IMR-90 (cell line): ENCODE measurements at regions not wholly inside any gene's neighbourhood (a gene's known extent, or its start where the extent isn't known, plus 50 kb on each side); places are given as distances from the start of the nearest gene placed in this dataset.
A peak's percentile ranks its signal among the peaks of the same experiment; 100 is the strongest.

Source experiments
- ATAC-seq: fragments of 200-7000 bp; cut with Tn5 transposase; 2 replicates; pipeline ENCODE4 v1.9.1; 2020; ENCODE audit warnings: low read depth, mild to moderate bottlenecking, moderate library complexity
- BruUV-seq: library from RNA; stranded (reverse); fragments of 400-500 nt; replicated peaks from 2 replicates; lab custom pipeline; 2021; lab: Mats Ljungman, UMichigan
- CTCF ChIA-PET: fragments of 300-600 bp; formaldehyde crosslinking; extraction: SDS; loops from one replicate; lab custom pipeline; 2021; ENCODE audit warnings: antibody characterized with exemption; lab: Yijun Ruan, JAX
- POLR2A ChIA-PET: fragments of 300-600 bp; sonication (Branson Sonifier 250); formaldehyde crosslinking; loops from one replicate; lab custom pipeline; 2022; ENCODE audit warnings: antibody characterized with exemption; ENCODE audit not compliant: unreplicated experiment; lab: Charles Lee
- DNase-seq: peaks from one replicate; pipeline ENCODE4 v3.0.0; 2013
- H2AFZ ChIP-seq: replicated peaks from 2 replicates; pipeline ENCODE3; 2013; ENCODE audit warnings: low read length, mild to moderate bottlenecking; ENCODE audit not compliant: poor library complexity
- H2AK5ac ChIP-seq: 2 replicates; pipeline ENCODE4 v1.6.1; 2013; ENCODE audit warnings: low read depth, low read length, inconsistent platforms
- H2AK9ac ChIP-seq: replicated peaks from 2 replicates; pipeline ENCODE3; 2013; ENCODE audit warnings: mild to moderate bottlenecking, low read depth, low read length, moderate library complexity; ENCODE audit not compliant: poor library complexity
- H2BK120ac ChIP-seq: 2 replicates; pipeline ENCODE4 v1.6.1; 2013; ENCODE audit warnings: low read depth, low read length, inconsistent platforms
- H2BK15ac ChIP-seq: 3 replicates; pipeline ENCODE4 v1.6.1; 2013; ENCODE audit warnings: low read depth, low read length, inconsistent platforms
- H2BK20ac ChIP-seq: 2 replicates; pipeline ENCODE4 v1.6.1; 2013; ENCODE audit warnings: low read depth, mild to moderate bottlenecking, inconsistent platforms, low read length, moderate library complexity
- H2BK5ac ChIP-seq: 2 replicates; pipeline ENCODE4 v1.6.1; 2013; ENCODE audit warnings: mild to moderate bottlenecking, low read depth, low read length, inconsistent platforms; ENCODE audit not compliant: poor library complexity, severe bottlenecking
- H3K14ac ChIP-seq: replicated peaks from 2 replicates; pipeline ENCODE4 v1.6.1; 2013; ENCODE audit warnings: low read depth, low read length, inconsistent platforms
- H3K18ac ChIP-seq: 2 replicates; pipeline ENCODE4 v1.6.1; 2013; ENCODE audit warnings: low read depth, low read length, control low read depth
- H3K23ac ChIP-seq: 2 replicates; pipeline ENCODE4 v1.6.1; 2013; ENCODE audit warnings: low read depth, low read length, inconsistent platforms
- H3K27ac ChIP-seq: 2 replicates; pipeline ENCODE4 v1.5.1; 2013; ENCODE audit warnings: mild to moderate bottlenecking, control low read depth, low read length; ENCODE audit not compliant: insufficient read depth
- H3K27me3 ChIP-seq: 2 replicates; pipeline ENCODE4 v1.6.1; 2013; ENCODE audit warnings: low read length; ENCODE audit not compliant: control insufficient read depth, insufficient read depth
- H3K36me3 ChIP-seq: 2 replicates; pipeline ENCODE4 v1.6.1; 2013; ENCODE audit warnings: low read length, mixed read lengths; ENCODE audit not compliant: control insufficient read depth, insufficient read depth
- H3K4ac ChIP-seq: 2 replicates; pipeline ENCODE4 v1.6.1; 2013; ENCODE audit warnings: low read depth, low read length, inconsistent platforms
- H3K4me1 ChIP-seq: 2 replicates; pipeline ENCODE4 v1.6.1; 2013; ENCODE audit warnings: low read length, mixed read lengths; ENCODE audit not compliant: control insufficient read depth, insufficient read depth
- H3K4me2 ChIP-seq: 2 replicates; pipeline ENCODE4 v1.6.1; 2013; ENCODE audit warnings: low read depth, mild to moderate bottlenecking, control low read depth, low read length, moderate library complexity
- H3K4me3 ChIP-seq: 2 replicates; pipeline ENCODE4 v1.5.1; 2013; ENCODE audit warnings: low read depth, mild to moderate bottlenecking, control low read depth, low read length, moderate library complexity; ENCODE audit not compliant: insufficient read depth
- H3K56ac ChIP-seq: 2 replicates; pipeline ENCODE4 v1.6.1; 2013; ENCODE audit warnings: low read length, inconsistent platforms; ENCODE audit not compliant: insufficient read depth; ENCODE audit errors: extremely low read depth
- H3K79me1 ChIP-seq, 2 experiments: 2 replicates each; pipeline ENCODE4 v1.6.1; 2013; ENCODE audit warnings: low read length in 2 of 2, inconsistent platforms in 1 of 2, low read depth in 1 of 2
- H3K9ac ChIP-seq: 2 replicates; pipeline ENCODE4 v1.6.1; 2013; ENCODE audit warnings: low read depth, low read length, control low read depth
- H3K9me1 ChIP-seq: 2 replicates; pipeline ENCODE4 v1.6.1; 2013; ENCODE audit warnings: low read length, inconsistent platforms; ENCODE audit not compliant: insufficient read depth
- H3K9me3 ChIP-seq: 2 replicates; pipeline ENCODE4 v1.6.1; 2013; ENCODE audit warnings: low read length; ENCODE audit not compliant: control insufficient read depth, insufficient read depth
- H4K20me1 ChIP-seq: 2 replicates; pipeline ENCODE4 v1.6.1; 2013; ENCODE audit warnings: low read length, inconsistent platforms; ENCODE audit not compliant: insufficient read depth
- H4K5ac ChIP-seq: 2 replicates; pipeline ENCODE4 v1.6.1; 2013; ENCODE audit warnings: mild to moderate bottlenecking, low read depth, low read length, control low read depth
- H4K8ac ChIP-seq, 2 experiments: 2 replicates each; pipeline ENCODE4 v1.6.1; 2013; ENCODE audit warnings: low read depth in 2 of 2, low read length in 2 of 2, control low read depth in 1 of 2, inconsistent platforms in 1 of 2
- H4K91ac ChIP-seq: 2 replicates; pipeline ENCODE4 v1.6.1; 2013; ENCODE audit warnings: low read depth, low read length, inconsistent platforms; ENCODE audit not compliant: insufficient read depth
- BHLHE40 ChIP-seq: fragments of 150-350 bp; IDR thresholded peaks from 2 replicates; pipeline ENCODE4 v1.6.1; 2016; ENCODE audit warnings: mild to moderate bottlenecking, low read depth, low read length
- CEBPB ChIP-seq: IDR thresholded peaks from 2 replicates; pipeline ENCODE4 v1.6.1; 2012; ENCODE audit warnings: low read depth, low read length, improper control_type of control experiment
- CHD1 ChIP-seq: IDR thresholded peaks from 2 replicates; pipeline ENCODE4 v1.6.1; 2012; ENCODE audit warnings: low read depth, low read length, improper control_type of control experiment
- FOS ChIP-seq: fragments of 150-350 bp; IDR thresholded peaks from 2 replicates; pipeline ENCODE4 v1.6.1; 2016; ENCODE audit warnings: low read depth, low read length
- MAFK ChIP-seq: IDR thresholded peaks from 2 replicates; pipeline ENCODE4 v1.6.1; 2012; ENCODE audit warnings: low read depth, low read length, improper control_type of control experiment
- MAZ ChIP-seq: IDR thresholded peaks from 2 replicates; pipeline ENCODE4 v1.6.1; 2012; ENCODE audit warnings: low read depth, mild to moderate bottlenecking, low read length, improper control_type of control experiment, moderate library complexity, borderline replicate concordance
- MXI1 ChIP-seq: IDR thresholded peaks from 2 replicates; pipeline ENCODE4 v1.6.1; 2012; ENCODE audit warnings: low read depth, mild to moderate bottlenecking, low read length, moderate library complexity, borderline replicate concordance
- NFE2L2 ChIP-seq: fragments of 150-350 bp; IDR thresholded peaks from 2 replicates; pipeline ENCODE4 v1.6.1; 2016; ENCODE audit warnings: low read depth, mild to moderate bottlenecking, low read length
- POLR2A ChIP-seq: IDR thresholded peaks from 2 replicates; pipeline ENCODE4 v1.6.1; 2012; ENCODE audit warnings: mild to moderate bottlenecking, low read depth, low read length
- RCOR1 ChIP-seq: IDR thresholded peaks from 2 replicates; pipeline ENCODE4 v1.6.1; 2012; ENCODE audit warnings: mild to moderate bottlenecking, low read length, improper control_type of control experiment; ENCODE audit not compliant: insufficient replicate concordance
- RFX5 ChIP-seq: IDR thresholded peaks from 2 replicates; pipeline ENCODE4 v1.8.0; 2012; ENCODE audit warnings: low read depth, mild to moderate bottlenecking, low read length, moderate library complexity
- SMC3 ChIP-seq: fragments of 150-350 bp; IDR thresholded peaks from 2 replicates; pipeline ENCODE4 v1.6.1; 2016; ENCODE audit warnings: low read depth, mild to moderate bottlenecking, antibody characterized with exemption, low read length, moderate library complexity
- dilution Hi-C: fragments of 300-500 bp; cut with HindIII; formaldehyde crosslinking; loops from one replicate; pipeline ENCODE4 v1.14.3; 2018; ENCODE audit warnings: low sequenced_read_pairs; ENCODE audit not compliant: unreplicated experiment
- in situ Hi-C: fragments of 300-500 bp; cut with MboI; formaldehyde crosslinking; loops from 3 replicates; pipeline ENCODE4 v1.14.3; 2019; ENCODE audit warnings: low sequenced_read_pairs, inconsistent platforms, mixed read lengths
- intact Hi-C: fragments of 100-400 bp; cut with micrococcal nuclease; formaldehyde crosslinking; loops from 2 replicates; pipeline ENCODE4 v1.10.0; 2022
- TF ChIP-seq, protein P1 (sequence below): fragments of 150-350 bp; IDR thresholded peaks from 2 replicates; pipeline ENCODE4 v1.6.1; 2017; ENCODE audit warnings: mild to moderate bottlenecking, antibody characterized with exemption, low read length, low read depth
- TF ChIP-seq, protein P2 (sequence below): conservative IDR thresholded peaks from 2 replicates; pipeline ENCODE4 v1.5.1; 2012; ENCODE audit warnings: mild to moderate bottlenecking, low read depth, low read length, improper control_type of control experiment

DNA sequence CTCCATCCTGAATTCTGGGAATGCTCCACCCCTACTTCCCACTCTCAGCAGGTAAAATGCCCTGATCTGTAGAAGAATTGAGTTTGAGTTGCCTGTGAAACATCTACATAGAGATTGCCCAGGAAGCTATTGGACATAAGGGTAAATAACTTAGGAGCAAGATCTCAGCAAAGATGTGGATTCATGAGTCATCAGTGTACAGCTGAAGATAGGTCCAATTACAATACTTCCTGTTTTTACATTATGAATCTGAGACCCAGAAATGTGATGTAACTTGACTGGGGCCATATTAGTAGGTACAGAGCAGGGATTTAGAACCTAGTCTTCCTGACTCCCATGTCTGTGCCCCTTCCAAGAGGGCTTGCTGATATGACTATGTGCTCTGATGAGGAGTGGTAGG, 79.4 kb upstream of the FNDC3A start:
- Histone ChIP-seq H3K9me3 (no peaks in the 10 kb centered on the region), H2BK120ac (no peak overlapping the region), H3K18ac (no peak overlapping the region), H3K4ac (no peak overlapping the region), H3K9ac (no peak overlapping the region), H2BK15ac (no peak overlapping the region), H3K4me3 (no peak overlapping the region), H3K4me2 (no peak overlapping the region), H3K23ac (no peak overlapping the region), H3K56ac (no peak overlapping the region), H4K91ac (no peak overlapping the region), H3K9me1 (no peaks in the 10 kb centered on the region), H3K27ac (no peak overlapping the region), H3K27me3 (no peaks in the 10 kb centered on the region), H3K36me3 (no peaks in the 10 kb centered on the region), H3K14ac (no peak overlapping the region), H2AK5ac (no peak overlapping the region), H2BK5ac (no peak overlapping the region), H4K8ac (no peak overlapping the region), H2AK9ac (peak overlapping the region; percentile 73), H3K4me1 (peaks cover 3% of the 10 kb centered on the region; the same call in 1 of the 2 replicates), H4K20me1 (no peaks in the 10 kb centered on the region), H2BK20ac (no peak overlapping the region), H2AFZ (no peak overlapping the region), H3K79me1 (no peaks in the 10 kb centered on the region), H4K5ac (no peak overlapping the region)
- in situ Hi-C loops: no loop called here
- POLR2A ChIA-PET: no interaction called here
- TF ChIP-seq MAFK: no peak
- TF ChIP-seq MAZ: no peak
- TF ChIP-seq NFE2L2: no peak
- 0 out of 2 replicates have a peak, but pooled peaks have one; percentile 5 for TF ChIP-seq CEBPB
- TF ChIP-seq RFX5: no peak
- TF ChIP-seq RCOR1: no peak
- TF ChIP-seq, protein P1, sequence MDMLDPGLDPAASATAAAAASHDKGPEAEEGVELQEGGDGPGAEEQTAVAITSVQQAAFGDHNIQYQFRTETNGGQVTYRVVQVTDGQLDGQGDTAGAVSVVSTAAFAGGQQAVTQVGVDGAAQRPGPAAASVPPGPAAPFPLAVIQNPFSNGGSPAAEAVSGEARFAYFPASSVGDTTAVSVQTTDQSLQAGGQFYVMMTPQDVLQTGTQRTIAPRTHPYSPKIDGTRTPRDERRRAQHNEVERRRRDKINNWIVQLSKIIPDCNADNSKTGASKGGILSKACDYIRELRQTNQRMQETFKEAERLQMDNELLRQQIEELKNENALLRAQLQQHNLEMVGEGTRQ: no peak
- no peak for TF ChIP-seq CHD1
- no peak for TF ChIP-seq BHLHE40
- TF ChIP-seq, protein P2, sequence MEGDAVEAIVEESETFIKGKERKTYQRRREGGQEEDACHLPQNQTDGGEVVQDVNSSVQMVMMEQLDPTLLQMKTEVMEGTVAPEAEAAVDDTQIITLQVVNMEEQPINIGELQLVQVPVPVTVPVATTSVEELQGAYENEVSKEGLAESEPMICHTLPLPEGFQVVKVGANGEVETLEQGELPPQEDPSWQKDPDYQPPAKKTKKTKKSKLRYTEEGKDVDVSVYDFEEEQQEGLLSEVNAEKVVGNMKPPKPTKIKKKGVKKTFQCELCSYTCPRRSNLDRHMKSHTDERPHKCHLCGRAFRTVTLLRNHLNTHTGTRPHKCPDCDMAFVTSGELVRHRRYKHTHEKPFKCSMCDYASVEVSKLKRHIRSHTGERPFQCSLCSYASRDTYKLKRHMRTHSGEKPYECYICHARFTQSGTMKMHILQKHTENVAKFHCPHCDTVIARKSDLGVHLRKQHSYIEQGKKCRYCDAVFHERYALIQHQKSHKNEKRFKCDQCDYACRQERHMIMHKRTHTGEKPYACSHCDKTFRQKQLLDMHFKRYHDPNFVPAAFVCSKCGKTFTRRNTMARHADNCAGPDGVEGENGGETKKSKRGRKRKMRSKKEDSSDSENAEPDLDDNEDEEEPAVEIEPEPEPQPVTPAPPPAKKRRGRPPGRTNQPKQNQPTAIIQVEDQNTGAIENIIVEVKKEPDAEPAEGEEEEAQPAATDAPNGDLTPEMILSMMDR: no peak
- no peak for TF ChIP-seq POLR2A
- peak; percentile 40; the same call in 1 of the 2 replicates for TF ChIP-seq FOS
- TF ChIP-seq SMC3: no peak
- no peak for TF ChIP-seq MXI1
- ATAC-seq (peak; percentile 61), DNase-seq (peak; percentile 87)
- intact Hi-C loops: no loop called here
- dilution Hi-C loops: no loop called here
- BruUV-seq: no TSS peak
- CTCF ChIA-PET: no interaction called here
